ENCODE measurements at regions not wholly inside any gene's neighbourhood (a gene's known extent, or its start where the extent isn't known, plus 50 kb on each side); places are given as distances from the start of the nearest gene placed in this dataset.

DNA sequence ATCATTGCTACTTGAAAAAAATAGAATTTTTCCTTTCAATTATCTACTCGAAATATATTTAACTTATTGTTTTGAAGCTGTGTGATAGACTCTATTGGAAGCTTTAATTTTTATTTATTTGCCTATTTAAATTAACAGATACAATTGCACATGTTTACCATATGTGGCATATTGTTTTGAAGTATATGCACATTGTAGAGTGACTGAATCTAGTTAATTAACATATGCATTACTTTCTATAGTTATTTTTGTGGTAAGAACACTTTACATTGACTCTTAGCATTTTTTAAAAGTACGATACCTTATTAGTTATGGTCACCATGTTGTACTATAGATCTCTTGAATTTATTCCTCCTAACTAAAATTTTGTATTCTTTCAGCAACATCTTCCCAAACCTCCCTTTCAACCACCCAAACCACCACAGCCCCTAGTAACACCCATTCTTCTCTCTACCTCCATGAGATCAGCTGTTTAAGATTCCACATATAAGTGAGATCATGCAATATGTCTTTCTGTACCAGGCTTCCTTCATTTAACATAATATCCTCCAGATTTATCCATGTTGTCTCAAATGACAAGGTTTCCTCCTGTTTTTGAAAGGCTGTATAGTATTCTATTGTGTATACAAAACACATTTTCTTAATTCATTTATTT, 58.5 kb upstream of the SPHKAP start (continued):
- TF ChIP-seq, protein P1, sequence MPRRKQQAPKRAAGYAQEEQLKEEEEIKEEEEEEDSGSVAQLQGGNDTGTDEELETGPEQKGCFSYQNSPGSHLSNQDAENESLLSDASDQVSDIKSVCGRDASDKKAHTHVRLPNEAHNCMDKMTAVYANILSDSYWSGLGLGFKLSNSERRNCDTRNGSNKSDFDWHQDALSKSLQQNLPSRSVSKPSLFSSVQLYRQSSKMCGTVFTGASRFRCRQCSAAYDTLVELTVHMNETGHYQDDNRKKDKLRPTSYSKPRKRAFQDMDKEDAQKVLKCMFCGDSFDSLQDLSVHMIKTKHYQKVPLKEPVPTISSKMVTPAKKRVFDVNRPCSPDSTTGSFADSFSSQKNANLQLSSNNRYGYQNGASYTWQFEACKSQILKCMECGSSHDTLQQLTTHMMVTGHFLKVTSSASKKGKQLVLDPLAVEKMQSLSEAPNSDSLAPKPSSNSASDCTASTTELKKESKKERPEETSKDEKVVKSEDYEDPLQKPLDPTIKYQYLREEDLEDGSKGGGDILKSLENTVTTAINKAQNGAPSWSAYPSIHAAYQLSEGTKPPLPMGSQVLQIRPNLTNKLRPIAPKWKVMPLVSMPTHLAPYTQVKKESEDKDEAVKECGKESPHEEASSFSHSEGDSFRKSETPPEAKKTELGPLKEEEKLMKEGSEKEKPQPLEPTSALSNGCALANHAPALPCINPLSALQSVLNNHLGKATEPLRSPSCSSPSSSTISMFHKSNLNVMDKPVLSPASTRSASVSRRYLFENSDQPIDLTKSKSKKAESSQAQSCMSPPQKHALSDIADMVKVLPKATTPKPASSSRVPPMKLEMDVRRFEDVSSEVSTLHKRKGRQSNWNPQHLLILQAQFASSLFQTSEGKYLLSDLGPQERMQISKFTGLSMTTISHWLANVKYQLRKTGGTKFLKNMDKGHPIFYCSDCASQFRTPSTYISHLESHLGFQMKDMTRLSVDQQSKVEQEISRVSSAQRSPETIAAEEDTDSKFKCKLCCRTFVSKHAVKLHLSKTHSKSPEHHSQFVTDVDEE (CRISPR knock-in tag; IDR thresholded peaks at IDR 0.05): no peak
- no peak for TF ChIP-seq OSR1 (CRISPR knock-in tag; IDR thresholded peaks at IDR 0.05)
- no peak for TF ChIP-seq PPARA (CRISPR knock-in tag; IDR thresholded peaks at IDR 0.05; ENCODE audit: borderline replicate concordance)
- TF ChIP-seq SNAI2 (CRISPR knock-in tag; IDR thresholded peaks at IDR 0.05): no peak
- TF ChIP-seq ZNF70 (CRISPR knock-in tag; IDR thresholded peaks at IDR 0.05): no peak

GRCh38 chr2:228239207-228239906, 57.9 kb upstream of the SPHKAP start:
- no peak for ATAC-seq
- TF ChIP-seq CSDC2 (CRISPR knock-in tag; IDR thresholded peaks at IDR 0.05) (no peak), CSRNP3 (CRISPR knock-in tag; IDR thresholded peaks at IDR 0.05) (no peak), SNAI2 (CRISPR knock-in tag; IDR thresholded peaks at IDR 0.05) (no peak), PPARA (CRISPR knock-in tag; IDR thresholded peaks at IDR 0.05; ENCODE audit: borderline replicate concordance) (no peak), TCF4 (CRISPR knock-in tag; IDR thresholded peaks at IDR 0.05; ENCODE audit: borderline replicate concordance) (no peak), TOX (CRISPR knock-in tag; IDR thresholded peaks at IDR 0.05; ENCODE audit: borderline replicate concordance) (no peak), GLIS3 (CRISPR knock-in tag; IDR thresholded peaks at IDR 0.05) (no peak), ZNF70 (CRISPR knock-in tag; IDR thresholded peaks at IDR 0.05) (no peak), CREB5 (CRISPR knock-in tag; IDR thresholded peaks at IDR 0.05; ENCODE audit: low read depth) (no peak), OSR1 (CRISPR knock-in tag; IDR thresholded peaks at IDR 0.05) (no peak), ZFP30 (CRISPR knock-in tag; IDR thresholded peaks at IDR 0.05) (no peak), BACH2 (CRISPR knock-in tag; IDR thresholded peaks at IDR 0.05; ENCODE audit: borderline replicate concordance) (no peak), RARB (CRISPR knock-in tag; IDR thresholded peaks at IDR 0.05) (no peak), ZNF8 (CRISPR knock-in tag; IDR thresholded peaks at IDR 0.05) (no peak)
- TF ChIP-seq, protein P2, sequence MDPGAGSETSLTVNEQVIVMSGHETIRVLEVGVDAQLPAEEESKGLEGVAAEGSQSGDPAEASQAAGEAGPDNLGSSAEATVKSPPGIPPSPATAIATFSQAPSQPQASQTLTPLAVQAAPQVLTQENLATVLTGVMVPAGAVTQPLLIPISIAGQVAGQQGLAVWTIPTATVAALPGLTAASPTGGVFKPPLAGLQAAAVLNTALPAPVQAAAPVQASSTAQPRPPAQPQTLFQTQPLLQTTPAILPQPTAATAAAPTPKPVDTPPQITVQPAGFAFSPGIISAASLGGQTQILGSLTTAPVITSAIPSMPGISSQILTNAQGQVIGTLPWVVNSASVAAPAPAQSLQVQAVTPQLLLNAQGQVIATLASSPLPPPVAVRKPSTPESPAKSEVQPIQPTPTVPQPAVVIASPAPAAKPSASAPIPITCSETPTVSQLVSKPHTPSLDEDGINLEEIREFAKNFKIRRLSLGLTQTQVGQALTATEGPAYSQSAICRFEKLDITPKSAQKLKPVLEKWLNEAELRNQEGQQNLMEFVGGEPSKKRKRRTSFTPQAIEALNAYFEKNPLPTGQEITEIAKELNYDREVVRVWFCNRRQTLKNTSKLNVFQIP (CRISPR knock-in tag; IDR thresholded peaks at IDR 0.05; ENCODE audit: borderline replicate concordance, low read depth): no peak

Data from SK-N-SH treated with all-trans-retinoic acid at 6 μM for 48 hours (cell line).